GM19043 (cell line): ENCODE measurements at regions not wholly inside any gene's neighbourhood (a gene's known extent, or its start where the extent isn't known, plus 50 kb on each side); places are given as distances from the start of the nearest gene placed in this dataset.
A peak's percentile ranks its signal among the peaks of the same experiment; 100 is the strongest.

Experiments used
- ATAC-seq: cut with Tn5 transposase; IDR thresholded peaks from one replicate; pipeline ENCODE4 v1.9.1; 2021; ENCODE audit warnings: low read depth; ENCODE audit not compliant: unreplicated experiment

- ATAC-seq, result no peak
These were observed 50.1 kb upstream of the ZNF608 start for GRCh38 chr5:124796495-124796894.

- ATAC-seq, result no peak
These were observed 51.2 kb upstream of the ZNF608 start for GRCh38 chr5:124797665-124798087.

GRCh38 chr5:124798890-124799289, 52.5 kb upstream of the ZNF608 start:
- no peak for ATAC-seq

GRCh38 chr5:124801551-124801950, 55.1 kb upstream of the ZNF608 start:
- no peak for ATAC-seq

- ATAC-seq, result no peak
These were observed 57.3 kb upstream of the ZNF608 start for GRCh38 chr5:124803617-124804323.

GRCh38 chr5:124806026-124806372, 59.6 kb upstream of the ZNF608 start:
- ATAC-seq, result no peak

- ATAC-seq, result no peak
These were observed 60.1 kb upstream of the ZNF608 start for GRCh38 chr5:124806373-124807077.

GRCh38 chr5:124808842-124809268, 62.4 kb upstream of the ZNF608 start:
- ATAC-seq, result no peak

GRCh38 chr5:124810396-124811006, 64.1 kb upstream of the ZNF608 start:
- no peak for ATAC-seq

GRCh38 chr5:124812771-124813358, 66.4 kb upstream of the ZNF608 start:
- no peak for ATAC-seq

GRCh38 chr5:124816381-124816780, 69.9 kb upstream of the ZNF608 start:
- ATAC-seq, result no peak

GRCh38 chr5:124819201-124819600, 72.8 kb upstream of the ZNF608 start:
- no peak for ATAC-seq

- ATAC-seq, result no peak
These were observed 76.2 kb upstream of the ZNF608 start for GRCh38 chr5:124822647-124823046.

GRCh38 chr5:124823380-124823779, 76.9 kb upstream of the ZNF608 start:
- no peak for ATAC-seq

GRCh38 chr5:124824637-124825158, 78.3 kb upstream of the ZNF608 start:
- ATAC-seq, result no peak

GRCh38 chr5:124825250-124825982, 79.0 kb upstream of the ZNF608 start:
- ATAC-seq, result peak; percentile 82

GRCh38 chr5:124825983-124826337, 79.5 kb upstream of the ZNF608 start:
- ATAC-seq, result peak; percentile 19

- ATAC-seq, result no peak
These were observed 82.3 kb upstream of the ZNF608 start for GRCh38 chr5:124828731-124829234.

GRCh38 chr5:124831687-124832240, 85.3 kb upstream of the ZNF608 start:
- no peak for ATAC-seq

GRCh38 chr5:124832510-124832909, 86.1 kb upstream of the ZNF608 start:
- ATAC-seq, result no peak
